ENCODE measurements at regions not wholly inside any gene's neighbourhood (a gene's known extent, or its start where the extent isn't known, plus 50 kb on each side); places are given as distances from the start of the nearest gene placed in this dataset.

DNA sequence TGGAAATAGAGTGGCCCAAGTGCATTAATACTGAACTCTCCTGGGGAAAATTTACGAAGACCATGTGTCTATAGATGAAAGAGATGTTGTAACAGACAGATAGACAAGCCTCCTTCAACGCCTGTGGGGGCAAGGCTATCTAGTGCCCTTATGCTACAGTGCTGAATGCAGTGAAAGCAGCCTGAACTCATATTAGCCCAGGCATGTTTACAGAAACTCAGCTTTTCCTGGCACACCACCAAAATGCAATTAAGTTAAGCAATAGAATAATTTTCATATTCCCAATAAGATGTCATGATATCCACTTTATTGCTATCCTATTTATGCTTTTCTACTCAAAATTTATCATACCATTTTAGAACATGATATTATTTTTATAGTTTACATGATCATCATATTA lies 277.0 kb downstream of the DIRAS2 start:
- Histone ChIP-seq H3K27me3 (ENCODE audit: control insufficient read depth, insufficient read depth, low read length) (no peaks in the 10 kb centered on the region), H3K36me3 (ENCODE audit: control insufficient read depth, insufficient read depth, low read length) (no peaks in the 10 kb centered on the region), H3K9me3 (ENCODE audit: control insufficient read depth, insufficient read depth, low read length) (no peaks in the 10 kb centered on the region), H3K4me1 (ENCODE audit: control insufficient read depth, insufficient read depth, low read length) (peaks cover 4% of the 10 kb centered on the region; the same call in 1 of the 2 replicates), H3K27ac (ENCODE audit: low read length) (no peak overlapping the region), H3K4me3 (ENCODE audit: low read length) (no peak overlapping the region)
- no CpG with 5 or more reads among the region's 2 CpGs for WGBS (ENCODE audit: insufficient coverage, insufficient read length)
- DNase-seq (ENCODE audit: low read depth, low spot score), result no peak

GRCh38 chr9:90368241-90368640 lies 274.4 kb downstream of the DIRAS2 start:
- Histone ChIP-seq H3K27ac (ENCODE audit: low read length) (no peak overlapping the region), H3K9me3 (ENCODE audit: control insufficient read depth, insufficient read depth, low read length) (no peaks in the 10 kb centered on the region), H3K4me3 (ENCODE audit: low read length) (no peak overlapping the region), H3K4me1 (ENCODE audit: control insufficient read depth, insufficient read depth, low read length) (peaks cover 4% of the 10 kb centered on the region; the same call in 1 of the 2 replicates), H3K27me3 (ENCODE audit: control insufficient read depth, insufficient read depth, low read length) (no peaks in the 10 kb centered on the region), H3K36me3 (ENCODE audit: control insufficient read depth, insufficient read depth, low read length) (no peaks in the 10 kb centered on the region)
- DNase-seq (ENCODE audit: low read depth, low spot score), result no peak

- Histone ChIP-seq H3K4me1 (ENCODE audit: control insufficient read depth, insufficient read depth, low read length) (peaks cover 4% of the 10 kb centered on the region; the same call in 1 of the 2 replicates), H3K36me3 (ENCODE audit: control insufficient read depth, insufficient read depth, low read length) (no peaks in the 10 kb centered on the region), H3K9me3 (ENCODE audit: control insufficient read depth, insufficient read depth, low read length) (no peaks in the 10 kb centered on the region), H3K27ac (ENCODE audit: low read length) (no peak overlapping the region), H3K27me3 (ENCODE audit: control insufficient read depth, insufficient read depth, low read length) (no peaks in the 10 kb centered on the region), H3K4me3 (ENCODE audit: low read length) (no peak overlapping the region)
- no CpG with 5 or more reads among the region's 4 CpGs for WGBS (ENCODE audit: insufficient coverage, insufficient read length)
- no peak for DNase-seq (ENCODE audit: low read depth, low spot score)
Measured at GRCh38 chr9:90368928-90369327, 273.7 kb downstream of the DIRAS2 start.

- no peak for DNase-seq (ENCODE audit: low read depth, low spot score)
- Histone ChIP-seq H3K27me3 (ENCODE audit: control insufficient read depth, insufficient read depth, low read length) (no peaks in the 10 kb centered on the region), H3K27ac (ENCODE audit: low read length) (no peak overlapping the region), H3K36me3 (ENCODE audit: control insufficient read depth, insufficient read depth, low read length) (no peaks in the 10 kb centered on the region), H3K9me3 (ENCODE audit: control insufficient read depth, insufficient read depth, low read length) (no peaks in the 10 kb centered on the region), H3K4me3 (ENCODE audit: low read length) (no peak overlapping the region), H3K4me1 (ENCODE audit: control insufficient read depth, insufficient read depth, low read length) (no peaks in the 10 kb centered on the region)
- WGBS (ENCODE audit: insufficient coverage, insufficient read length), result no CpG with 5 or more reads among the region's 5 CpGs
Measured at GRCh38 chr9:90379771-90380170, 262.9 kb downstream of the DIRAS2 start.

DNA sequence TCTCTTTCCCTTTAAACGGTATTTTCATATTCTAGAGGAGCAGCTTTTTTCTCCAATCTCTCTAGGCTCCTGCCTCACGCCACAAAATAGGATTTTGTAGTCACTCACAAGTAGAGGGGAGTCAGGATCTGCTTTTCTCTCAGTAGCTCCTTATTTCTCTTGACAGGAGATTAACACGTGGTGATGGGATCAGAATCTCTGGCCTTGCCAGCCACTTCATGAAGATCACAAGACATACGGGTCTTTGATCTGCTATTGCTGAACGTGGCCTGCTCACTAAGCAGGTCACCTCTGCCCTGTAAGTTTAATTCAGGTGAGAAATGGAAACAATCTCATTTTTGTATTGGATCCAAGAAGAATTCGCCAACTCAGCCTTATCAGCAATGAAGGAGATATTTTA lies 257.5 kb downstream of the DIRAS2 start:
- WGBS (ENCODE audit: insufficient coverage, insufficient read length), result no CpG with 5 or more reads among the region's 6 CpGs
- H3K36me3 ChIP-seq (ENCODE audit: control insufficient read depth, insufficient read depth, low read length), result no peaks in the 10 kb centered on the region
- H3K27ac ChIP-seq (ENCODE audit: low read length), result no peak overlapping the region
- no peak overlapping the region for H3K4me3 ChIP-seq (ENCODE audit: low read length)
- H3K4me1 ChIP-seq (ENCODE audit: control insufficient read depth, insufficient read depth, low read length), result no peaks in the 10 kb centered on the region
- H3K9me3 ChIP-seq (ENCODE audit: control insufficient read depth, insufficient read depth, low read length), result no peaks in the 10 kb centered on the region
- H3K27me3 ChIP-seq (ENCODE audit: control insufficient read depth, insufficient read depth, low read length), result no peaks in the 10 kb centered on the region
- no peak for DNase-seq (ENCODE audit: low read depth, low spot score)

- DNase-seq (ENCODE audit: low read depth, low spot score), result no peak
- Histone ChIP-seq H3K9me3 (ENCODE audit: control insufficient read depth, insufficient read depth, low read length) (no peaks in the 10 kb centered on the region), H3K4me1 (ENCODE audit: control insufficient read depth, insufficient read depth, low read length) (no peaks in the 10 kb centered on the region), H3K36me3 (ENCODE audit: control insufficient read depth, insufficient read depth, low read length) (no peaks in the 10 kb centered on the region), H3K4me3 (ENCODE audit: low read length) (no peak overlapping the region), H3K27ac (ENCODE audit: low read length) (no peak overlapping the region), H3K27me3 (ENCODE audit: control insufficient read depth, insufficient read depth, low read length) (no peaks in the 10 kb centered on the region)
- WGBS (ENCODE audit: insufficient coverage, insufficient read length), result no CpG with 5 or more reads among the region's 8 CpGs
Measured at GRCh38 chr9:90393365-90394152, 249.1 kb downstream of the DIRAS2 start.

DNA sequence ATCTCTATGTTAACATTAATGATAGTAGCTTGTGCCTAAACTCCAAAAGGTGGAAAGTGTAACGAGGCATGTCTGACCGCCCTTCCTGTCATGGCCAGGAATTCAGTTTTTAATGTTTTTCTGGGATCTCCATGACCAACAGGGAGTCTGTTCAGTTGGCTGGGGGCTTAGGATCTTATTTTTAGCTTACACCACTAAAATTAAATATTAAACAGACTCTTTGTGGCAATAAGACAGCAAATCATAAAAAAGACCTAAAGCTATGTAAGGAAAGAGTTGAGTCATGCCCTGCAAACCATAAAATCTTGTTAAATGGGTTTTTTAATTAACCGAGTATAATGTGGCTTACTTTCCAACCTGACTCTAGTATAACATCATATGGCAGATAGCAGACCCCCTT lies 247.8 kb downstream of the DIRAS2 start:
- DNase-seq (ENCODE audit: low read depth, low spot score), result no peak
- Histone ChIP-seq H3K27me3 (ENCODE audit: control insufficient read depth, insufficient read depth, low read length) (no peaks in the 10 kb centered on the region), H3K4me3 (ENCODE audit: low read length) (no peak overlapping the region), H3K9me3 (ENCODE audit: control insufficient read depth, insufficient read depth, low read length) (no peaks in the 10 kb centered on the region), H3K27ac (ENCODE audit: low read length) (no peak overlapping the region), H3K4me1 (ENCODE audit: control insufficient read depth, insufficient read depth, low read length) (no peaks in the 10 kb centered on the region), H3K36me3 (ENCODE audit: control insufficient read depth, insufficient read depth, low read length) (no peaks in the 10 kb centered on the region)
- WGBS (ENCODE audit: insufficient coverage, insufficient read length), result no CpG with 5 or more reads among the region's 3 CpGs

- WGBS (ENCODE audit: insufficient coverage, insufficient read length), result no CpG with 5 or more reads among the region's 6 CpGs
- Histone ChIP-seq H3K27me3 (ENCODE audit: control insufficient read depth, insufficient read depth, low read length) (no peaks in the 10 kb centered on the region), H3K27ac (ENCODE audit: low read length) (no peak overlapping the region), H3K36me3 (ENCODE audit: control insufficient read depth, insufficient read depth, low read length) (no peaks in the 10 kb centered on the region), H3K9me3 (ENCODE audit: control insufficient read depth, insufficient read depth, low read length) (no peaks in the 10 kb centered on the region), H3K4me3 (ENCODE audit: low read length) (no peak overlapping the region), H3K4me1 (ENCODE audit: control insufficient read depth, insufficient read depth, low read length) (peaks cover 3% of the 10 kb centered on the region; the same call in 1 of the 2 replicates)
- no peak for DNase-seq (ENCODE audit: low read depth, low spot score)
Measured at GRCh38 chr9:90400091-90400490, 242.5 kb downstream of the DIRAS2 start.

GRCh38 chr9:90408659-90409058 lies 234.0 kb downstream of the DIRAS2 start:
- no peaks in the 10 kb centered on the region; the same call in 1 of the 2 replicates for H3K27me3 ChIP-seq (ENCODE audit: control insufficient read depth, insufficient read depth, low read length)
- H3K36me3 ChIP-seq (ENCODE audit: control insufficient read depth, insufficient read depth, low read length), result 0 out of 2 replicates have a peak, but pooled peaks cover 3% of the 10 kb centered on the region
- no peak overlapping the region for H3K27ac ChIP-seq (ENCODE audit: low read length)
- DNase-seq (ENCODE audit: low read depth, low spot score), result no peak
- 100% methylated on average over 1 of the region's 3 CpGs for WGBS (ENCODE audit: insufficient coverage, insufficient read length)
- H3K4me3 ChIP-seq (ENCODE audit: low read length), result no peak overlapping the region
- H3K9me3 ChIP-seq (ENCODE audit: control insufficient read depth, insufficient read depth, low read length), result no peaks in the 10 kb centered on the region
- H3K4me1 ChIP-seq (ENCODE audit: control insufficient read depth, insufficient read depth, low read length), result peaks cover 4% of the 10 kb centered on the region; the same call in 1 of the 2 replicates

DNA sequence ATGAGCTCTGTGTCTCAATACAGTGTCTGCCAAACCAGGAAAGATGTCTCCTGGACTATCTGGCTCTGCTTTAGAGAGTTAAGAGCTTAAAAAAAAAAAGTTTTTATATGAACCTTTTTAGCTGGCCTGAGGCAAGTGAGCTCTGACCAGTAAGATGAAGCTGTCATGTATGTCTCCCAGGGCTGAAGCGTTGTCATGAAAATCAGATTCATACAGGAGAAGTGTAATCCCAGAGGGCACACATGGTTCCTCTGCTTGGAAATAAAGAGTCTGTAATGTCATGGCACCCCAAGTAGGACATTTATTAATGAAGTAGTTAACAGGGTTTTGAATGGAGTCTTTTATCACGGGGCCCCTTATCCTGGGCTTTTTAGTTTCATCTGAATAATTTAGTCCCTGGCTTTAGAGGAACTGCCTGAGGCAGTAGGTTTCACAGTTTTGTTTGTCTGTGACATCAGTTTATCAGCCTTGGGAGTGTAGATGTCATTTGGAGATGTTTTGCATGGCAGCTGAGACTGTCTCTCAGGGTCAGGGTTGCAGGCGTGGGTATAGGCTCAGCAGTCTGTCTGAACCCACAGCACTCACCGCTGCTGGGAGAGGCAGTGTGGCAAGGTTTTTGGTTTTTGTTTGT lies 223.3 kb downstream of the DIRAS2 start:
- no peaks in the 10 kb centered on the region for H3K9me3 ChIP-seq (ENCODE audit: control insufficient read depth, insufficient read depth, low read length)
- no peak overlapping the region for H3K4me3 ChIP-seq (ENCODE audit: low read length)
- H3K27me3 ChIP-seq (ENCODE audit: control insufficient read depth, insufficient read depth, low read length), result no peaks in the 10 kb centered on the region
- no peak for DNase-seq (ENCODE audit: low read depth, low spot score)
- WGBS (ENCODE audit: insufficient coverage, insufficient read length), result no CpG with 5 or more reads among the region's 4 CpGs
- no peaks in the 10 kb centered on the region for H3K36me3 ChIP-seq (ENCODE audit: control insufficient read depth, insufficient read depth, low read length)
- H3K4me1 ChIP-seq (ENCODE audit: control insufficient read depth, insufficient read depth, low read length), result peaks cover 3% of the 10 kb centered on the region; the same call in 1 of the 2 replicates
- H3K27ac ChIP-seq (ENCODE audit: low read length), result no peak overlapping the region
